ENCODE measurements at regions not wholly inside any gene's neighbourhood (a gene's known extent, or its start where the extent isn't known, plus 50 kb on each side); places are given as distances from the start of the nearest gene placed in this dataset.

GRCh38 chr7:54680377-54681005 lies 78.5 kb downstream of the SEC61G start:
- no peaks in the 10 kb centered on the region for H3K27me3 ChIP-seq (ENCODE audit: insufficient read depth, insufficient read length)
- no peak overlapping the region for H3K4me3 ChIP-seq (ENCODE audit: insufficient read length, low read depth)
- no peak for TF ChIP-seq ZNF274 (IDR thresholded peaks at IDR 0.05; ENCODE audit: low read depth, low read length)
- no peak for TF ChIP-seq SUZ12 (IDR thresholded peaks at IDR 0.05; ENCODE audit: extremely low read depth, insufficient read depth, insufficient read length)
- no peak for TF ChIP-seq YY1 (IDR thresholded peaks at IDR 0.05; ENCODE audit: insufficient read depth, insufficient read length)
- no peaks in the 10 kb centered on the region for H3K9me3 ChIP-seq (ENCODE audit: insufficient read depth, low read length)
- H3K9ac ChIP-seq (ENCODE audit: insufficient read length, low read depth), result no peak overlapping the region
- DNase-seq (ENCODE audit: low read depth, low spot score), result peak; percentile 75
- H3K4me1 ChIP-seq (ENCODE audit: insufficient read depth, insufficient read length), result no peaks in the 10 kb centered on the region
- no peaks in the 10 kb centered on the region for H3K36me3 ChIP-seq (ENCODE audit: insufficient read depth, insufficient read length, low read length)

GRCh38 chr7:54679490-54679817 lies 79.6 kb downstream of the SEC61G start:
- DNase-seq (ENCODE audit: low read depth, low spot score), result no peak
- H3K9ac ChIP-seq (ENCODE audit: insufficient read length, low read depth), result no peak overlapping the region
- H3K36me3 ChIP-seq (ENCODE audit: insufficient read depth, insufficient read length, low read length), result no peaks in the 10 kb centered on the region
- TF ChIP-seq SUZ12 (IDR thresholded peaks at IDR 0.05; ENCODE audit: extremely low read depth, insufficient read depth, insufficient read length) (no peak), ZNF274 (IDR thresholded peaks at IDR 0.05; ENCODE audit: low read depth, low read length) (no peak), YY1 (IDR thresholded peaks at IDR 0.05; ENCODE audit: insufficient read depth, insufficient read length) (no peak)
- H3K4me1 ChIP-seq (ENCODE audit: insufficient read depth, insufficient read length), result no peaks in the 10 kb centered on the region
- H3K27me3 ChIP-seq (ENCODE audit: insufficient read depth, insufficient read length), result no peaks in the 10 kb centered on the region
- H3K4me3 ChIP-seq (ENCODE audit: insufficient read length, low read depth), result no peak overlapping the region
- no peaks in the 10 kb centered on the region for H3K9me3 ChIP-seq (ENCODE audit: insufficient read depth, low read length)

GRCh38 chr7:54678763-54679489 lies 80.1 kb downstream of the SEC61G start:
- H3K4me1 ChIP-seq (ENCODE audit: insufficient read depth, insufficient read length), result no peaks in the 10 kb centered on the region
- no peaks in the 10 kb centered on the region for H3K27me3 ChIP-seq (ENCODE audit: insufficient read depth, insufficient read length)
- TF ChIP-seq ZNF274 (IDR thresholded peaks at IDR 0.05; ENCODE audit: low read depth, low read length) (no peak), YY1 (IDR thresholded peaks at IDR 0.05; ENCODE audit: insufficient read depth, insufficient read length) (no peak), SUZ12 (IDR thresholded peaks at IDR 0.05; ENCODE audit: extremely low read depth, insufficient read depth, insufficient read length) (no peak)
- no peaks in the 10 kb centered on the region for H3K36me3 ChIP-seq (ENCODE audit: insufficient read depth, insufficient read length, low read length)
- H3K9ac ChIP-seq (ENCODE audit: insufficient read length, low read depth), result no peak overlapping the region
- H3K4me3 ChIP-seq (ENCODE audit: insufficient read length, low read depth), result no peak overlapping the region
- no peaks in the 10 kb centered on the region for H3K9me3 ChIP-seq (ENCODE audit: insufficient read depth, low read length)
- no peak for DNase-seq (ENCODE audit: low read depth, low spot score)

DNA sequence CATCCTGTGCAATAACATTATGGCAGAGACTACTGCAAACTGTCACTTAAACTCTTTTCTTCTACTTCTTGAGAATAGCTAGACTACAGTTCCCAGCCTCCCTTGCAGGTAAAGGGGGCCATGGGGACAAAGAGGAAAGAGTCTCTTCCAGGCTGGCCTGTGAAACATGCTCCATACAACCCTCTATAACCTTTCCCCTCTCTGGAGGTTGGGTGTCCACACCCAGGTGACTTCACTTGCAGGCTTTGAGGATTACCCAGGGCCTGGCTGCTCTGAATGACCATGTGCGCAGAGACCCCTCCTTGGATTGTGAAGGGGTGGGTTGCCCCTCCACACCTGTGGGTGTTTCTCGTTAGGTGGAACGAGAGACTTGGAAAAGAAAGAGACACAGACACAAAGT lies 84.1 kb downstream of the SEC61G start:
- no peak overlapping the region for H3K9ac ChIP-seq (ENCODE audit: insufficient read length, low read depth)
- no peak for DNase-seq (ENCODE audit: low read depth, low spot score)
- TF ChIP-seq SUZ12 (IDR thresholded peaks at IDR 0.05; ENCODE audit: extremely low read depth, insufficient read depth, insufficient read length) (no peak), YY1 (IDR thresholded peaks at IDR 0.05; ENCODE audit: insufficient read depth, insufficient read length) (no peak)
- 0 out of 2 replicates have a peak, but pooled peaks cover under 1% of the 10 kb centered on the region for H3K9me3 ChIP-seq (ENCODE audit: insufficient read depth, low read length)
- H3K4me1 ChIP-seq (ENCODE audit: insufficient read depth, insufficient read length), result no peaks in the 10 kb centered on the region
- no peaks in the 10 kb centered on the region for H3K27me3 ChIP-seq (ENCODE audit: insufficient read depth, insufficient read length)
- no peak overlapping the region for H3K4me3 ChIP-seq (ENCODE audit: insufficient read length, low read depth)
- no peaks in the 10 kb centered on the region for H3K36me3 ChIP-seq (ENCODE audit: insufficient read depth, insufficient read length, low read length)

GRCh38 chr7:54672519-54672918 lies 86.5 kb downstream of the SEC61G start:
- Histone ChIP-seq H3K9me3 (ENCODE audit: insufficient read depth, low read length) (peaks cover 16% of the 10 kb centered on the region; the same call in 1 of the 2 replicates), H3K4me1 (ENCODE audit: insufficient read depth, insufficient read length) (no peaks in the 10 kb centered on the region), H3K36me3 (ENCODE audit: insufficient read depth, insufficient read length, low read length) (no peaks in the 10 kb centered on the region), H3K4me3 (ENCODE audit: insufficient read length, low read depth) (no peak overlapping the region), H3K9ac (ENCODE audit: insufficient read length, low read depth) (no peak overlapping the region), H3K27me3 (ENCODE audit: insufficient read depth, insufficient read length) (no peaks in the 10 kb centered on the region)
- TF ChIP-seq ZNF274 (IDR thresholded peaks at IDR 0.05; ENCODE audit: low read depth, low read length) (no peak), SUZ12 (IDR thresholded peaks at IDR 0.05; ENCODE audit: extremely low read depth, insufficient read depth, insufficient read length) (no peak), YY1 (IDR thresholded peaks at IDR 0.05; ENCODE audit: insufficient read depth, insufficient read length) (no peak)
- no peak for DNase-seq (ENCODE audit: low read depth, low spot score)

DNA sequence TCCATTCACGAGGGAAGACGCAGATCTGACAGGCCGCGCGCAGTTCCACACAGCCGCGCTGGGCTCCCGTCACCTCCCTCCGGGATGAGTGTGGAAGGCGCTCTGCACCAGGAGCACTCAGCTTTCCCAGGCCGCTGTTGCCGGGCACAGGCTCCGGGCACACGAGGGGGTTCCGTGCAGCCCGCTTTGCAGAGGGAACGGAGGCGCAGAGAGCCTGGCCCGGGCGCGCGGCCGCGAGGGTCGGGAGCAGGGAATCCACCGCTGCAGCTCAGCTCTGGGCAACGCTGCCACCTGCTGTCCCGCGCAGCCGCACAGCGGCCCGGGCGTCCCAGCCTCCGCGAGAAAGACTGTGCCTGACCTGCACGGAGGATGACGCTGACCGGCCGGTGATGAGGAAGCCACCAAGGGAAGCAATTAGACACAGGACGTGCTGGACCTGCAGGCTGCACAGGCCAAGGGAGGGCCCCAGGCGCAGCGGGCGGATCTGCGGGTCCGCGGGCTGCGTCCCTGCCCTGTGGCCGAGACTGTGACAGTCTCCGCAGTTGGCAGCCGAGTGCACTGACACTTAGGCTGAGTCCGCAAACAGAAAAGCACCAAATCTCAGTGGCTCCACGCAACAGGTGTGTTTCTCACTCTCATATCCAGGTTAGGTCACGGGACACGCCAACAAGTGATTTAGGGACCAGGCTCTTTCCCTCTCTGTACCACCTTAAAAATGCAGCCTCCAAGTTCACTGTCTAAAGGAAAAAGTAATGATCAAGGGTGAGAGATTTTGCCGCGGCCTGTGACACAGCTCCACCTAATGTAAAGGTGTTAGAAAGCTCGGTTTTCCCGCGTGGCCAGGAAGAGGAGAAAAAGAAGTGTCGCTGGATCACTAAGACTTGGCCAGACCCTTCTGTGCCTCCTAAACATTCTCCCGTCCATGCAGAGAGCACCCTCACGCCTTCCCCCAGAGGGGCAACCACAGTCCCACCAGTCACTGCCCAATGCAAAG lies 94.5 kb downstream of the SEC61G start:
- DNase-seq (ENCODE audit: low read depth, low spot score), result peak; percentile 75
- Histone ChIP-seq H3K9me3 (ENCODE audit: insufficient read depth, low read length) (peaks cover 16% of the 10 kb centered on the region; the same call in 1 of the 2 replicates), H3K36me3 (ENCODE audit: insufficient read depth, insufficient read length, low read length) (no peaks in the 10 kb centered on the region), H3K4me1 (ENCODE audit: insufficient read depth, insufficient read length) (peaks cover 7% of the 10 kb centered on the region), H3K27me3 (ENCODE audit: insufficient read depth, insufficient read length) (peaks cover 26% of the 10 kb centered on the region), H3K9ac (ENCODE audit: insufficient read length, low read depth) (peak overlapping the region; percentile 88), H3K4me3 (ENCODE audit: insufficient read length, low read depth) (peak overlapping the region; percentile 70)
- peak; percentile 9 for TF ChIP-seq SUZ12 (IDR thresholded peaks at IDR 0.05; ENCODE audit: extremely low read depth, insufficient read depth, insufficient read length)
- TF ChIP-seq ZNF274 (IDR thresholded peaks at IDR 0.05; ENCODE audit: low read depth, low read length), result no peak
